GM12878 (cell line): ENCODE measurements at regions not wholly inside any gene's neighbourhood (a gene's known extent, or its start where the extent isn't known, plus 50 kb on each side); places are given as distances from the start of the nearest gene placed in this dataset.

Source experiments
- ATAC-seq: fragments of 200-7000 bp; cut with Tn5 transposase; 3 replicates; pipeline ENCODE4 v1.9.1; 2020; ENCODE audit warnings: mild to moderate bottlenecking, moderate library complexity
- BruUV-seq: library from RNA; stranded (reverse); fragments of 400-500 nt; replicated peaks from 2 replicates; lab custom pipeline; 2021; lab: Mats Ljungman, UMichigan
- CTCF ChIA-PET: fragments of 300-600 bp; sonication (Branson Sonifier 250); formaldehyde crosslinking; extraction: SDS; loops from one replicate; lab custom pipeline; 2021; ENCODE audit warnings: inconsistent platforms; lab: Yijun Ruan, JAX
- POLR2A ChIA-PET: fragments of 350-600 bp; formaldehyde crosslinking; extraction: SDS; loops from one replicate; lab custom pipeline; 2021; ENCODE audit warnings: inconsistent platforms; lab: Charles Lee
- RAD21 ChIA-PET: fragments of 300-600 bp; sonication (Branson Sonifier 250); formaldehyde crosslinking; loops from one replicate; lab custom pipeline; 2023; ENCODE audit warnings: antibody characterized with exemption; ENCODE audit not compliant: unreplicated experiment; lab: Charles Lee
- SMC1A ChIA-PET: fragments of 300-600 bp; sonication (Branson Sonifier 250); formaldehyde crosslinking; loops from one replicate; lab custom pipeline; 2023; ENCODE audit not compliant: unreplicated experiment, uncharacterized antibody; lab: Charles Lee
- DNase-seq: peaks from one replicate; pipeline ENCODE4 v3.0.0-alpha.2; 2011; ENCODE audit warnings: low read depth, low spot score
- FAIRE-seq: peaks from 3 replicates; lab custom pipeline; 2011; peaks lifted over from hg19 to GRCh38; lab: Jason Lieb, UNC
- H2AFZ ChIP-seq: 2 replicates; pipeline ENCODE4 v1.6.0; 2011; ENCODE audit warnings: low read depth, low read length, control low read depth; ENCODE audit not compliant: control insufficient read depth
- H3K27ac ChIP-seq: 2 replicates; pipeline ENCODE4 v1.5.1; 2011; ENCODE audit warnings: control low read depth; ENCODE audit not compliant: control insufficient read depth, insufficient read depth
- H3K27me3 ChIP-seq, 2 experiments: replicated peaks in 1 of 2; 2 replicates each; pipeline versions ENCODE4 v1.6.0 to v1.6.1; 2011; ENCODE audit warnings: low read length in 1 of 2; ENCODE audit not compliant: control insufficient read depth in 2 of 2, insufficient read depth in 2 of 2
- H3K36me3 ChIP-seq, 2 experiments: 2 replicates each; pipeline ENCODE4 v1.5.1; 2011; ENCODE audit warnings: low read length in 1 of 2; ENCODE audit not compliant: control insufficient read depth in 2 of 2, insufficient read depth in 2 of 2
- H3K4me1 ChIP-seq: 2 replicates; pipeline ENCODE4 v1.6.1; 2011; ENCODE audit warnings: mild to moderate bottlenecking, low read length, moderate library complexity, mixed read lengths; ENCODE audit not compliant: control insufficient read depth, insufficient read depth
- H3K4me2 ChIP-seq: 2 replicates; pipeline ENCODE4 v1.6.0; 2011; ENCODE audit warnings: control low read depth; ENCODE audit not compliant: control insufficient read depth, insufficient read depth
- H3K4me3 ChIP-seq: fragments of 200-600 bp; sonication (generic); 2 replicates; pipeline ENCODE4 v1.5.1; 2016
- H3K79me2 ChIP-seq: 2 replicates; pipeline ENCODE4 v1.6.0; 2011; ENCODE audit warnings: low read length; ENCODE audit not compliant: control insufficient read depth, insufficient read depth
- H3K9ac ChIP-seq: 2 replicates; pipeline ENCODE4 v1.8.0; 2011; ENCODE audit warnings: low read length, control low read depth, mixed read lengths; ENCODE audit not compliant: control insufficient read depth, insufficient read depth
- H3K9me3 ChIP-seq: replicated peaks from 3 replicates; pipeline ENCODE4 v1.5.1; 2011; ENCODE audit warnings: mild to moderate bottlenecking, low read length; ENCODE audit not compliant: control insufficient read depth, insufficient read depth
- H4K20me1 ChIP-seq: 2 replicates; pipeline ENCODE4 v1.6.0; 2011; ENCODE audit not compliant: control insufficient read depth, insufficient read depth
- CBX3 ChIP-seq: fragments of 200-600 bp; sonication (generic); IDR thresholded peaks from 2 replicates; pipeline ENCODE4 v1.6.1; 2016; ENCODE audit warnings: low read depth, borderline replicate concordance
- CHD2 ChIP-seq: IDR thresholded peaks from 2 replicates; pipeline ENCODE4 v1.6.1; 2011; ENCODE audit warnings: low read depth, low read length, improper control_type of control experiment, borderline replicate concordance
- EP300 ChIP-seq, 2 experiments: fragments of 150-350 bp in 1 of 2; IDR thresholded peaks; 2 replicates each; pipeline ENCODE4 v1.6.1; 2011 to 2012; ENCODE audit warnings: low read depth in 2 of 2, low read length in 2 of 2, borderline replicate concordance in 1 of 2, improper control_type of control experiment in 1 of 2, inconsistent platforms in 1 of 2; ENCODE audit not compliant: control insufficient read depth in 1 of 2
- HCFC1 ChIP-seq: fragments of 150-350 bp; IDR thresholded peaks from 2 replicates; pipeline ENCODE4 v1.6.1; 2014; ENCODE audit warnings: low read length
- JUNB ChIP-seq: IDR thresholded peaks from 2 replicates; pipeline ENCODE4 v1.6.1; 2016; ENCODE audit warnings: antibody characterized with exemption, mild to moderate bottlenecking
- MTA2 ChIP-seq: fragments of 450-650 bp; IDR thresholded peaks from 2 replicates; pipeline ENCODE4 v1.6.1; 2016; ENCODE audit warnings: low read depth, mild to moderate bottlenecking, moderate library complexity
- NBN ChIP-seq: fragments of 450-650 bp; IDR thresholded peaks from 2 replicates; pipeline ENCODE4 v1.6.1; 2016
- NFXL1 ChIP-seq: fragments of 450-650 bp; IDR thresholded peaks from 2 replicates; pipeline ENCODE4 v1.6.1; 2017; ENCODE audit warnings: antibody characterized with exemption, mild to moderate bottlenecking, borderline replicate concordance
- SMARCA5 ChIP-seq: fragments of 450-650 bp; IDR thresholded peaks from 2 replicates; pipeline ENCODE4 v1.6.1; 2017; ENCODE audit warnings: mild to moderate bottlenecking
- SREBF1 ChIP-seq: IDR thresholded peaks from 2 replicates; pipeline ENCODE4 v1.6.1; 2012; ENCODE audit warnings: mild to moderate bottlenecking, low read length
- TARDBP ChIP-seq: IDR thresholded peaks from 2 replicates; pipeline ENCODE4 v1.6.1; 2016; ENCODE audit warnings: borderline replicate concordance
- TBL1XR1 ChIP-seq: IDR thresholded peaks from 2 replicates; pipeline ENCODE4 v1.6.1; 2012; ENCODE audit warnings: low read depth, low read length, improper control_type of control experiment
- USF1 ChIP-seq: IDR thresholded peaks from 2 replicates; pipeline ENCODE4 v1.6.1; 2011; ENCODE audit warnings: borderline replicate concordance, low read depth, mild to moderate bottlenecking, moderate library complexity, mixed read lengths, low read length; ENCODE audit not compliant: insufficient read depth; ENCODE audit errors: extremely low read length
- ZBTB4 ChIP-seq: fragments of 450-650 bp; formaldehyde crosslinking; IDR thresholded peaks from 2 replicates; pipeline ENCODE4 v1.4.0; 2022; ENCODE audit warnings: mild to moderate bottlenecking, moderate library complexity
- ZNF24 ChIP-seq: fragments of 450-650 bp; IDR thresholded peaks from 2 replicates; pipeline ENCODE4 v1.6.1; 2017; ENCODE audit warnings: antibody characterized with exemption, mild to moderate bottlenecking
- WGBS: methylation state at CpG from one replicate; pipeline ENCODE4 v1.1.6; 2016; ENCODE audit warnings: low lambda C conversion rate; ENCODE audit not compliant: insufficient replicate concordance, insufficient coverage; ENCODE audit errors: missing lambda C conversion rate; 5-methylcytosine and 5-hydroxymethylcytosine counted together
- in situ Hi-C: fragments of 300-500 bp; cut with MboI; formaldehyde crosslinking; loops from 9 replicates; pipeline ENCODE4 v1.14.3; 2018; ENCODE audit warnings: mixed read lengths
- intact Hi-C: fragments of 100-400 bp; cut with micrococcal nuclease; formaldehyde crosslinking; loops from one replicate; pipeline ENCODE4 v1.14.2; 2022; ENCODE audit not compliant: unreplicated experiment
- TF ChIP-seq, protein P1 (sequence below): IDR thresholded peaks from 2 replicates; pipeline ENCODE4 v1.6.1; 2012; ENCODE audit warnings: low read depth, low read length, improper control_type of control experiment
- TF ChIP-seq, protein P2 (sequence below), 3 experiments: IDR thresholded peaks in 2 of 3; conservative IDR thresholded peaks in 1 of 3; 2 replicates each; pipeline ENCODE4 v1.5.1; 2011; ENCODE audit warnings: low read depth in 3 of 3, low read length in 3 of 3, mild to moderate bottlenecking in 3 of 3, control low read depth in 2 of 3, moderate library complexity in 2 of 3, inconsistent platforms in 1 of 3, mixed read lengths in 1 of 3; ENCODE audit not compliant: control insufficient read depth in 2 of 3, insufficient read depth in 1 of 3; ENCODE audit errors: extremely low read depth in 1 of 3

DNA sequence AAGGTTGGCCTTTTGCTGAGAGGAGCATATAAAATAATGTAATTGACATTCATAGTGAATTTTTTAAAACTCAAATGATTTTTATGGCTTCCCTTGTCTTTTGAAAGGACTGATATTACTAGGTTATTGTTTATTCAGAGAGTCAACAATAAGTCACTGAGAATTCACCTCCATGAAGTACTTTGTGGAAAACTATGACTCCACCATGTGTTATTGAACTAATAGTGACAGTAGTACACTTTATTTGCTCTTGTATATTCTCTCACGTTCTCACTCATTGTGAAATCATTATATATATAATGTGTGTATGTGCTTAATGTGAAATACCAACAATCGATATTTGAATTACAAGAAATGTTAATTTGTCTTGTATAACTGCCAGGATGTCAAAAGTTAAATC lies 267.4 kb upstream of the CCDC179 start (continued):
- TF ChIP-seq NFXL1: no peak
- TF ChIP-seq, protein P1, sequence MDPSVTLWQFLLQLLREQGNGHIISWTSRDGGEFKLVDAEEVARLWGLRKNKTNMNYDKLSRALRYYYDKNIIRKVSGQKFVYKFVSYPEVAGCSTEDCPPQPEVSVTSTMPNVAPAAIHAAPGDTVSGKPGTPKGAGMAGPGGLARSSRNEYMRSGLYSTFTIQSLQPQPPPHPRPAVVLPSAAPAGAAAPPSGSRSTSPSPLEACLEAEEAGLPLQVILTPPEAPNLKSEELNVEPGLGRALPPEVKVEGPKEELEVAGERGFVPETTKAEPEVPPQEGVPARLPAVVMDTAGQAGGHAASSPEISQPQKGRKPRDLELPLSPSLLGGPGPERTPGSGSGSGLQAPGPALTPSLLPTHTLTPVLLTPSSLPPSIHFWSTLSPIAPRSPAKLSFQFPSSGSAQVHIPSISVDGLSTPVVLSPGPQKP: no peak
- no peak for TF ChIP-seq TBL1XR1

- Histone ChIP-seq H3K79me2 (no peaks in the 10 kb centered on the region), H3K27me3 (no peaks in the 10 kb centered on the region), H3K4me2 (no peak overlapping the region), H3K36me3 (no peaks in the 10 kb centered on the region), H3K9me3 (no peaks in the 10 kb centered on the region), H3K4me3 (no peak overlapping the region), H3K27ac (no peak overlapping the region), H3K9ac (no peak overlapping the region), H4K20me1 (no peaks in the 10 kb centered on the region), H3K4me1 (no peaks in the 10 kb centered on the region), H2AFZ (no peak overlapping the region)
- ChIA-PET POLR2A (no interaction called here), CTCF (no interaction called here), SMC1A (no interaction called here), RAD21 (no interaction called here)
- no peak for FAIRE-seq
- in situ Hi-C loops (no loop called here), intact Hi-C loops (no loop called here)
- no TSS peak for BruUV-seq
- no peak for DNase-seq
- ATAC-seq: no peak
- WGBS: 2% methylated on average over 3 of the region's 3 CpGs
- TF ChIP-seq HCFC1: no peak
- TF ChIP-seq SMARCA5: no peak
- no peak for TF ChIP-seq ZNF24
- no peak for TF ChIP-seq TARDBP
- no peak for TF ChIP-seq USF1
- no peak for TF ChIP-seq SREBF1
- no peak for TF ChIP-seq EP300 (IDR thresholded peaks at IDR 0.05; ENCODE audit: borderline replicate concordance in 1 of 2, control insufficient read depth in 1 of 2, low read depth in 2 of 2, low read length in 2 of 2)
- no peak for TF ChIP-seq ZBTB4
- no peak for TF ChIP-seq JUNB
- TF ChIP-seq MTA2: no peak
- TF ChIP-seq NBN: no peak
- TF ChIP-seq, protein P2, sequence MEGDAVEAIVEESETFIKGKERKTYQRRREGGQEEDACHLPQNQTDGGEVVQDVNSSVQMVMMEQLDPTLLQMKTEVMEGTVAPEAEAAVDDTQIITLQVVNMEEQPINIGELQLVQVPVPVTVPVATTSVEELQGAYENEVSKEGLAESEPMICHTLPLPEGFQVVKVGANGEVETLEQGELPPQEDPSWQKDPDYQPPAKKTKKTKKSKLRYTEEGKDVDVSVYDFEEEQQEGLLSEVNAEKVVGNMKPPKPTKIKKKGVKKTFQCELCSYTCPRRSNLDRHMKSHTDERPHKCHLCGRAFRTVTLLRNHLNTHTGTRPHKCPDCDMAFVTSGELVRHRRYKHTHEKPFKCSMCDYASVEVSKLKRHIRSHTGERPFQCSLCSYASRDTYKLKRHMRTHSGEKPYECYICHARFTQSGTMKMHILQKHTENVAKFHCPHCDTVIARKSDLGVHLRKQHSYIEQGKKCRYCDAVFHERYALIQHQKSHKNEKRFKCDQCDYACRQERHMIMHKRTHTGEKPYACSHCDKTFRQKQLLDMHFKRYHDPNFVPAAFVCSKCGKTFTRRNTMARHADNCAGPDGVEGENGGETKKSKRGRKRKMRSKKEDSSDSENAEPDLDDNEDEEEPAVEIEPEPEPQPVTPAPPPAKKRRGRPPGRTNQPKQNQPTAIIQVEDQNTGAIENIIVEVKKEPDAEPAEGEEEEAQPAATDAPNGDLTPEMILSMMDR (IDR thresholded peaks at IDR 0.05 in 2 of 3, conservative IDR thresholded peaks at IDR 0.05 in 1 of 3; ENCODE audit: control insufficient read depth in 2 of 3, extremely low read depth in 1 of 3, insufficient read depth in 1 of 3, low read depth in 3 of 3, low read length in 3 of 3): no peak
- TF ChIP-seq CHD2: no peak
- no peak for TF ChIP-seq CBX3
Measured at GRCh38 chr11:23134627-23135026, 274.4 kb upstream of the CCDC179 start.
